ENCODE measurements at regions not wholly inside any gene's neighbourhood (a gene's known extent, or its start where the extent isn't known, plus 50 kb on each side); places are given as distances from the start of the nearest gene placed in this dataset.

- no peak for DNase-seq (ENCODE audit: low read depth in 2 of 2)
Observed at GRCh38 chr3:5270666-5271371, 83.3 kb downstream of the EDEM1 start.

- DNase-seq (ENCODE audit: low read depth in 2 of 2): no peak
Observed at GRCh38 chr3:5271372-5271683, 83.8 kb downstream of the EDEM1 start.

- DNase-seq (ENCODE audit: low read depth in 2 of 2): no peak
Observed at GRCh38 chr3:5272387-5272786, 84.9 kb downstream of the EDEM1 start.

GRCh38 chr3:5274091-5274490, 86.6 kb downstream of the EDEM1 start:
- DNase-seq (ENCODE audit: low read depth in 2 of 2): no peak

GRCh38 chr3:5275529-5275928, 88.0 kb downstream of the EDEM1 start:
- no peak for DNase-seq (ENCODE audit: low read depth in 2 of 2)

- no peak for DNase-seq (ENCODE audit: low read depth in 2 of 2)
Observed at GRCh38 chr3:5276934-5277333, 89.4 kb downstream of the EDEM1 start.

DNA sequence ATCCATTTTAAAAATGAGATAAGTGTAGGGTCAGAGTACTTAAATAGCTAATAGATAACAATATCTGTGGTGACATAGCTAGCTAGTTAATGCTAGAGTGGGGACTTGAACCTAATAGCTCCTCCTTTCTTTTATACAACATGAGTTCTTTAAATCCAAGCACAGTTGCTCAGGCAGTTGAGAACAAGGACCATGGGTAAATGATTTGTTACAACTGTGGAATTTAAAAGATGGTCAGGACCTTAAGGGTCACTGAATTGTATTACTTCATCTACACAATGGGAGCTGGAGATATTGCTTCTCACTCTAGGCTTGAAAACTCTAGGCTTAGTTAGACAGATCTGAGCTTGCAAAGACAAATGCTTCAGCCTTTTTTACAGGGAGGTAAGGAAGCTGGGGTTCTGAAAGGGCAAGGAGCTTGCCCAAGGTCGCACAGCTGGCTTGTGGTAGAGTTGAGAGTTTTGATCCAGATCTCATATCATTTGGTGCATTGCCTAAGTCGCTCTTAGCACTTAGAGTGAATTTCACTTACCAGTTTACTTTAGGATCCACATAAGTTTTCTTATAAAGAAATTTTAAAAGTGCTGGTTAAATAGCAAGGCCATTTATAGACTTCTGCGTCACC, 90.2 kb downstream of the EDEM1 start:
- no peak for DNase-seq (ENCODE audit: low read depth in 2 of 2)

DNA sequence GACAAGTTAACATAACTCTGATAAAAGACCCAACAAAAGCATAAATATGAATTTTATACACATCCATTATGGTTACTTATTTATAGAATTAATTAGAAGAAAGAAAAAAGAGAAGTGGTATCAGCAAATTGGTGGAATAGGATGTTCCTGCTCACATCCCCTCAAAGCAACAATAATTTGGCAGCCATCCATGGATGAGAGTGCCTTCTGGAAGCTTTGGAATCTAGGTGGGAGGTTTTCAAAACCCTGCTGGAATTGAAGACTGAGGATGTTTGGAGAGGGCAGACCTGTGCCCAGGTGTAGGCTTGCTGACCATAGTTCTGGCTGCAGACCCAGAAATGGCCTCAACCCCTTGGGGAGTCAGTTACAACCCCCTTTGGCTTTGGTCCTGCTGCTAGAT, 91.2 kb downstream of the EDEM1 start:
- no peak for DNase-seq (ENCODE audit: low read depth in 2 of 2)

DNA sequence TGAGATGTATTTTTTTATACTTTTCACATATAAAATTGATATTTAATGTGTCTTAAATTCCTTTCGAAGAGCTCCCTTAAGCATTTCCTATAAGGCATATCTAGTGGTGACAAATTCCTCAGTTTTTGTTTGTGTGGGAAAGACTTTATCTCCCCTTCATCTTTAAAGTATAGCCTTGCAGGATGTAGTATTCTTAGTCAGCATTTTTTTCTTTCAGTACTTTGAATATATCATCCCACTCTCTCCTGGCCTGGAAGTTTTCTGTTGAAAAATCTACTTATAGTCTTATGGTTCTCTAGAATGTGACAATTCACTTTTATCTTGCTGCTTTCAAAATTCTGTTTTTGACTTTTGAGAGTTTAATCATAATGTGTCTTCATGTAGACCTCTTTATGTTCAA, 95.2 kb downstream of the EDEM1 start:
- DNase-seq (ENCODE audit: low read depth in 2 of 2): no peak

GRCh38 chr3:5285439-5285838, 97.9 kb downstream of the EDEM1 start:
- DNase-seq (ENCODE audit: low read depth in 2 of 2): no peak

GRCh38 chr3:5290915-5291314, 103.4 kb downstream of the EDEM1 start:
- DNase-seq (ENCODE audit: low read depth in 2 of 2): no peak

GRCh38 chr3:5292512-5292911, 105.0 kb downstream of the EDEM1 start:
- DNase-seq (ENCODE audit: low read depth in 2 of 2): no peak

DNA sequence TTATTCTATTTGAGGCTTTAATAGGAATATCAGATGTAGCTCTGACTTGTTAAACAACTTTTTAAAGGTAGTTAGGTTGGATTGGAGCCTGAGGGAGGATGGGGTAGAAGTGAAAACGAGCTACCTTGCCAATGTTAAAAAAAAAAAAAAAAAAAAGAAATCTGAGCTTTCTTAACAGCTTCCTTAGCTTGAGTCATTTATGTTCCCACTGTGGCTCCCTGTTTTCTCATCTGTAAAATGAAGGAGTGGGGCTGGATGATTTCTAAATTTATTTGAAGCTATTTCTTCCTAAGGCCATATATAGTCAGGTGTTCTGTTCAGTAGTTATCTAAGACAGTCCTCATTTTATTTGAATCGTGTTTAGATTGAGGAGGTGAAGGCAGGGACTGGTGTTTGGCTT, 105.7 kb downstream of the EDEM1 start:
- DNase-seq (ENCODE audit: low read depth in 2 of 2): no peak

GRCh38 chr3:5294356-5294755, 106.8 kb downstream of the EDEM1 start:
- no peak for DNase-seq (ENCODE audit: low read depth in 2 of 2)

DNA sequence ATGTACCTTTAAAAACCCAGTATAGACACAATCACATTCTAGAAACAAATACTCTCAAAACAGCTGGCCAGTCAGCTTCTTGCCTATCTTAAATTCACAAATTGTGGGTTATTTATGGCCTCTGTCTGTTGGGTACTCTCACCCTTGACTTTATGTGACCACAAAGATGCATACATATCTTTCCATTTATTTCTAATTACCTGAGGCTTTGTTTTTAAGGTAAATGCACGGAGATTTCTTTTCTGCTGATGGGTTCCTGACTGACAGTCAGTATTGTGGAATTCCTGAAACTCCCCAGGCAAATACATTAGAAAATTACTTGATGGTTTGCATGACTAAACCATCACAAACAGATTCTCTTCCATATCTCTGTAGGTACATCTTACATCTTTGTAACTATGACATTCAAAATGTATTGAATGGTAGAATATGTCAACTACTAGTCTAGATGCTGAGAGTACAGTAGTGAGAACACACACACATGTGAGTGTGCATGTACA, 107.7 kb downstream of the EDEM1 start:
- no peak for DNase-seq (ENCODE audit: low read depth in 2 of 2)

DNA sequence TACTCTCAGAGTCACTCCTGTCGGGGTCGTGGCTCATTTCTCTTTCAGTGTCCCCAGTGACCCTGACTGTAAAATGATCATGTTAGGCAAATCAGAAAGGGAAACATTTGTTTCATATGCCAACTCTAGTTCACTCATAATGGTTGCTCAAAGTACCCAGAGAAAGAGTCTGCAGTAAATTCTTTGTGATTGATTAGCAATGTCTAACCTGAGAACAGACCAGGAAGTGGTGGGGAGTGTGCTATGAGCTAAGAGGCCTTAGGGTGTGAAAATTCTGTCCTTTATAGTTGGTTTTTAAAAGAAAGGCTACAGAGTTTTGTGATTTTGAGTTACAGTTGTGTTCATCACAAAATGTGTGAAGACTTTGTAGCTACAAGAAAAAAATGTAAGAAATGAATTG, 108.9 kb downstream of the EDEM1 start:
- DNase-seq (ENCODE audit: low read depth in 2 of 2): no peak

GRCh38 chr3:5297895-5298294, 110.4 kb downstream of the EDEM1 start:
- no peak for DNase-seq (ENCODE audit: low read depth in 2 of 2)

DNA sequence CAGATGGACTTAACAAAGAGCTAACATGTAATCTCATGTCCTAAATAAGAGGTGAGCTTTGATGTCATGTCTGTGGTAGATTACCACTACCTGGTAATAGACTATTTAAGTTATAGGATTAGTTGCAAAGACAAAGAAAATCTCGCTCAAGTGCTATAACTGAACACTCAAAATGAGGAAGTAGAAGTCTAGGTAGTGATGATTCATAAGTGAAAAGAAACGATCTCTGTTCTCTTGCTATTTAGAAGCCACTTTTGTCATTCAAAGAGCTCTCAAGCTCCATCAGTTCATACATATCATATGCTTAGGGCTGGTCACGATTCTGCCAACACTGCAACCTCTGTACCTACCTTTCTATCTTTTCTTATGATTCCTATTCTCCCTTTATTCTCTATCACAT, 110.9 kb downstream of the EDEM1 start:
- no peak for DNase-seq (ENCODE audit: low read depth in 2 of 2)

GRCh38 chr3:5299161-5299560, 111.7 kb downstream of the EDEM1 start:
- DNase-seq (ENCODE audit: low read depth in 2 of 2): no peak

GRCh38 chr3:5300638-5301037, 113.1 kb downstream of the EDEM1 start:
- no peak for DNase-seq (ENCODE audit: low read depth in 2 of 2)

GRCh38 chr3:5301651-5302297, 114.3 kb downstream of the EDEM1 start:
- no peak for DNase-seq (ENCODE audit: low read depth in 2 of 2)

GRCh38 chr3:5302661-5303060, 115.2 kb downstream of the EDEM1 start:
- no peak for DNase-seq (ENCODE audit: low read depth in 2 of 2)

- DNase-seq (ENCODE audit: low read depth in 2 of 2): no peak
Observed at GRCh38 chr3:5304188-5304587, 116.7 kb downstream of the EDEM1 start.

Data from stimulated activated CD8-positive, alpha-beta memory T cell treated with anti-CD3 and anti-CD28 coated beads, Interleukin-7, amount 100 ng/mL, for 1 hour (primary cell).